K562 (cell line): ENCODE measurements at regions not wholly inside any gene's neighbourhood (a gene's known extent, or its start where the extent isn't known, plus 50 kb on each side); places are given as distances from the start of the nearest gene placed in this dataset.
"Not testable (repeated sequence)": the region's sequence is repeated elsewhere in the genome, so short reads cannot be mapped to it uniquely, and the experiment has no call there.

Experiments
- ATAC-seq: fragments of 200-7000 bp; cut with Tn5 transposase; 3 replicates; pipeline ENCODE4 v1.9.1; 2020; ENCODE audit warnings: moderate library complexity
- BruUV-seq: library from RNA; stranded (reverse); fragments of 400-500 nt; replicated peaks from 2 replicates; lab custom pipeline; 2021; lab: Mats Ljungman, UMichigan
- CTCF ChIA-PET: fragments of 300-600 bp; formaldehyde crosslinking; extraction: SDS; loops from one replicate; lab custom pipeline; 2021; ENCODE audit warnings: low intra/inter-chr PET ratio; lab: Yijun Ruan, JAX
- POLR2A ChIA-PET: fragments of 300-600, 350-650 bp; sonication (Branson Sonifier 250); formaldehyde crosslinking; extraction: SDS; loops from one replicate; lab custom pipeline; 2021; ENCODE audit warnings: antibody characterized with exemption, inconsistent platforms; lab: Yijun Ruan, JAX
- DNase-seq, 4 experiments: peaks; one replicate each; pipeline versions ENCODE4 v3.0.0 to v3.0.0-alpha.2; 2011 to 2018; ENCODE audit warnings: low spot score in 3 of 4, mixed read lengths in 3 of 4; ENCODE audit errors: extremely low read depth in 1 of 4
- FAIRE-seq: peaks from 2 replicates; lab custom pipeline; 2011; peaks lifted over from hg19 to GRCh38; lab: Jason Lieb, UNC
- H2AFZ ChIP-seq: 2 replicates; pipeline ENCODE4 v1.6.0; 2011; ENCODE audit warnings: low read depth, low read length, control low read depth, inconsistent platforms
- H3K27ac ChIP-seq: fragments of 200-600 bp; 3 replicates; pipeline ENCODE4 v1.8.0; 2011; ENCODE audit warnings: low read depth, mild to moderate bottlenecking, control low read depth, inconsistent platforms, low read length, moderate library complexity, mixed read lengths; ENCODE audit errors: extremely low read depth
- H3K27me3 ChIP-seq, 2 experiments: fragments of 300-600 bp in 1 of 2; 2 replicates in 1 of 2; 3 replicates in 1 of 2; pipeline versions ENCODE4 v1.6.0 to v1.8.0; 2011; ENCODE audit warnings: inconsistent platforms in 2 of 2, low read length in 2 of 2, mild to moderate bottlenecking in 1 of 2, mixed read lengths in 1 of 2, moderate library complexity in 1 of 2; ENCODE audit not compliant: control insufficient read depth in 2 of 2, insufficient read depth in 2 of 2
- H3K36me3 ChIP-seq: fragments of 300-600 bp; 3 replicates; pipeline ENCODE4 v1.8.0; 2011; ENCODE audit warnings: mild to moderate bottlenecking, low read length, inconsistent platforms; ENCODE audit not compliant: control insufficient read depth, insufficient read depth
- H3K4me1 ChIP-seq, 2 experiments: fragments of 200-600 bp in 1 of 2; replicated peaks in 1 of 2; 2 replicates in 1 of 2; 3 replicates in 1 of 2; pipeline versions ENCODE4 v1.5.1 to v1.8.0; 2011; ENCODE audit warnings: inconsistent platforms in 2 of 2, low read length in 2 of 2, mild to moderate bottlenecking in 1 of 2, mixed read lengths in 1 of 2, moderate library complexity in 1 of 2; ENCODE audit not compliant: control insufficient read depth in 2 of 2, insufficient read depth in 2 of 2
- H3K4me2 ChIP-seq: 2 replicates; pipeline ENCODE4 v1.6.1; 2011; ENCODE audit warnings: low read length, control low read depth, inconsistent platforms, mixed read lengths; ENCODE audit not compliant: insufficient read depth
- H3K4me3 ChIP-seq: fragments of 200-600 bp; sonication (generic), shearing (Covaris generic); 2 replicates; pipeline ENCODE4 v1.5.1; 2016; ENCODE audit warnings: control low read depth, inconsistent platforms
- H3K79me2 ChIP-seq: fragments of 200-600 bp; 3 replicates; pipeline ENCODE4 v1.8.0; 2011; ENCODE audit warnings: low read length, inconsistent platforms; ENCODE audit not compliant: control insufficient read depth, insufficient read depth
- H3K9ac ChIP-seq, 2 experiments: 2 replicates each; pipeline versions ENCODE4 v1.6.0 to v1.6.1; 2011; ENCODE audit warnings: low read depth in 2 of 2, low read length in 2 of 2, control low read depth in 1 of 2, inconsistent platforms in 1 of 2, mild to moderate bottlenecking in 1 of 2, mixed read lengths in 1 of 2; ENCODE audit not compliant: insufficient read depth in 1 of 2
- H3K9me1 ChIP-seq: one replicate; pipeline ENCODE4 v1.6.0; 2011; ENCODE audit warnings: inconsistent platforms, mild to moderate bottlenecking, low read length, moderate library complexity; ENCODE audit not compliant: control insufficient read depth, insufficient read depth
- H3K9me3 ChIP-seq: replicated peaks from 2 replicates; pipeline ENCODE4 v1.5.1; 2011; ENCODE audit warnings: low read depth, low read length, inconsistent platforms; ENCODE audit not compliant: control insufficient read depth, insufficient read depth
- H4K20me1 ChIP-seq: replicated peaks from 2 replicates; pipeline ENCODE4 v1.6.1; 2011; ENCODE audit warnings: low read length, inconsistent platforms, mixed read lengths; ENCODE audit not compliant: control insufficient read depth, insufficient read depth
- DPF2 ChIP-seq: fragments of 450-650 bp; IDR thresholded peaks from 2 replicates; pipeline ENCODE4 v1.6.1; 2016
- ESRRB ChIP-seq: fragments of 250-450 bp; sonication (Bioruptor Pico); IDR thresholded peaks from 2 replicates; pipeline ENCODE4 v1.5.0; 2020; ENCODE audit warnings: mild to moderate bottlenecking, moderate library complexity, borderline replicate concordance
- WGBS: fragments of 100-300 bp; shearing (Covaris generic); methylation state at CpG from one replicate; pipeline ENCODE4 v1.1.6; 2016; ENCODE audit warnings: low coverage, mixed read lengths; ENCODE audit not compliant: insufficient coverage; ENCODE audit errors: missing lambda C conversion rate; 5-methylcytosine and 5-hydroxymethylcytosine counted together
- in situ Hi-C: fragments of 300-500 bp; cut with MboI; formaldehyde crosslinking; loops from 4 replicates; pipeline ENCODE4 v1.15.0; 2018; ENCODE audit warnings: inconsistent platforms, mixed read lengths
- intact Hi-C: fragments of 100-400 bp; cut with micrococcal nuclease; formaldehyde crosslinking; loops from 2 replicates; pipeline ENCODE4 v1.14.2; 2022

DNA sequence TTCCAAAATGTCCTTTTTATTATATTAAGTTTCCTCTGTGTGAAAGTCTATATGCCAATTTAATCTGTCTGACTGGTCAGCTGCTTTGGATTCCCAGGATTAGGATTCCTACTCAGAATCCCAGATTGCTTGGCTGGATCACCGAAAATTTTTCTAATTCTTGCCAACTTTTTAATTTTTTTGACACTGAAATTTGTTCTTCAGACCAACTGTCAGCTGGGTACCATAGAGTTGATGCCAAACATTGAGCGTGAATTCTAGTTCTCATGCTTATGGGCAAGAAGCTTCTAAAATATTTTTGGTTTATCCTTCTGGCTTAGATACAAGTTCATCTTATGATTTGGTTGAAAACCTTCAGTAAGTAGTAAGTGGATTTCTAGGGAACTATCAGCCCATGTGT, 1611.4 kb upstream of the FLRT2 start:
- ATAC-seq: no peak
- 0% methylated on average over 2 of the region's 2 CpGs for WGBS
- H3K9me1 ChIP-seq: no peaks in the 10 kb centered on the region
- ChIA-PET POLR2A (no interaction called here), CTCF (no interaction called here)
- TF ChIP-seq ESRRB (no peak), DPF2 (no peak)
- H3K9me3 ChIP-seq: no peaks in the 10 kb centered on the region
- intact Hi-C loops: no loop called here
- no peaks in the 10 kb centered on the region for H3K36me3 ChIP-seq
- H3K27ac ChIP-seq: no peak overlapping the region
- H3K4me1 ChIP-seq: no peaks in the 10 kb centered on the region
- no peaks in the 10 kb centered on the region for H3K79me2 ChIP-seq
- FAIRE-seq: no peak
- no peak overlapping the region for H3K4me3 ChIP-seq
- no peak overlapping the region for H3K4me2 ChIP-seq
- H3K27me3 ChIP-seq: no peaks in the 10 kb centered on the region
- H3K9ac ChIP-seq: no peak overlapping the region
- DNase-seq: no peak
- no TSS peak for BruUV-seq
- in situ Hi-C loops: no loop called here
- H4K20me1 ChIP-seq: no peaks in the 10 kb centered on the region
- no peak overlapping the region for H2AFZ ChIP-seq

DNA sequence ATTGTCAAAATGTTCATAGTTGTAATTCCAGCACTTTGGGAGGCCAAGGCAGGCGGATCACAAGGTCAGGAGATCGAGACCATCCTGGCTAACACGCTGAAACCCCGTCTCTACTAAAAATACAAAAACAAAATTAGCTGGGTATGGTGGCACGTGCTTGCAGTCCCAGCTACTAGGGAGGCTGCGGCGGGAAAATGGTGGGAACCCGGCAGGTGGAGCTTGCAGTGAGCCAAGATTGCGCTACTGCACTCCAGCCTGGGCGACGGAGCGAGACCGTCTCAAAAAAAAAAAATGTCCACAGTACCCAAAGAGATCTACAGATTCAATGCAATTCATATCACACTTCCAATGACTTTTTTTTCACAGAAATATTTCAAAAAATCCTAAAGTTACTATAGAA, 1610.3 kb upstream of the FLRT2 start:
- H3K4me3 ChIP-seq, H3K4me2 ChIP-seq, H3K9me1 ChIP-seq, DNase-seq, ATAC-seq, in situ Hi-C loops, H3K36me3 ChIP-seq, FAIRE-seq, BruUV-seq, H3K27me3 ChIP-seq, H3K79me2 ChIP-seq, intact Hi-C loops, H3K9ac ChIP-seq, H3K27ac ChIP-seq, H3K9me3 ChIP-seq, H3K4me1 ChIP-seq, H2AFZ ChIP-seq, H4K20me1 ChIP-seq, POLR2A ChIA-PET, CTCF ChIA-PET: not testable (repeated sequence)
- 1% methylated on average over 12 of the region's 13 CpGs for WGBS
